Dendritic cell treated with granulocyte-macrophage colony-stimulating factor and Interleukin-4, amounts not matched to agents 40 ng/mL and 50 ng/mL, for 4 days (primary cell): ENCODE measurements at regions not wholly inside any gene's neighbourhood (a gene's known extent, or its start where the extent isn't known, plus 50 kb on each side); places are given as distances from the start of the nearest gene placed in this dataset.
A peak's percentile ranks its signal among the peaks of the same experiment; 100 is the strongest.

Experiments
- H3K27ac Mint-ChIP-seq: one replicate; pipeline ENCODE4 v1.8.0; 2022; ENCODE audit warnings: mild to moderate bottlenecking, mixed read lengths
- H3K27me3 Mint-ChIP-seq: one replicate; pipeline ENCODE4 v1.8.0; 2022; ENCODE audit warnings: mild to moderate bottlenecking, mixed read lengths
- H3K36me3 Mint-ChIP-seq: one replicate; pipeline ENCODE4 v1.8.0; 2022; ENCODE audit warnings: low read depth, mixed read lengths
- H3K4me1 Mint-ChIP-seq: one replicate; pipeline ENCODE4 v1.8.0; 2022; ENCODE audit warnings: low read depth, mixed read lengths
- H3K4me3 Mint-ChIP-seq: one replicate; pipeline ENCODE4 v1.8.0; 2022; ENCODE audit warnings: mild to moderate bottlenecking, moderate library complexity, mixed read lengths
- H3K9me3 Mint-ChIP-seq: one replicate; pipeline ENCODE4 v1.8.0; 2022; ENCODE audit warnings: mixed read lengths
- intact Hi-C: fragments of 100-400 bp; cut with micrococcal nuclease; formaldehyde crosslinking; loops from one replicate; pipeline ENCODE4 v1.15.0; 2022

DNA sequence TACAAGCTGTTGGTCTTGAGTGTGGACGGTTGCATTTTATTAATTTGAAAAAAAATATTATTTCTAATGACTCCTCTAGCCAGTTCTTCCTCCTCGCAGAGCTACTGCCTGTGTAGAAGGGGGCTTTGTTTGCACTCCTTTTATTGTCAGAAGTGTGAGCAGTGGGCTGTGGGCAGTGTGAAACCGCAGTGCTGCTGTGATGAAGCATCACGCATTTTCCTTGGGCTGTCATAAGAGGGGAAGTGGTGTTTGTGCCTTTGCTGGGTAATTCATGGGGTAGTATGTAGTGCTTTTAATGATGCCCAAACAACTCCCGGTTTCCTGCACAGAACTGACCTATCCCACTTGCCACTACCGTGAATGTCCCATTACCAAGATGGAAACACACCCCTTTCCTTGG is 357.3 kb downstream of the ZNF536 start:
- Mint-ChIP-seq H3K27ac (no peak overlapping the region), H3K9me3 (no peaks in the 10 kb centered on the region), H3K36me3 (no peaks in the 10 kb centered on the region), H3K4me3 (no peak overlapping the region), H3K27me3 (no peaks in the 10 kb centered on the region), H3K4me1 (no peaks in the 10 kb centered on the region)
- intact Hi-C loops = no loop called here

DNA sequence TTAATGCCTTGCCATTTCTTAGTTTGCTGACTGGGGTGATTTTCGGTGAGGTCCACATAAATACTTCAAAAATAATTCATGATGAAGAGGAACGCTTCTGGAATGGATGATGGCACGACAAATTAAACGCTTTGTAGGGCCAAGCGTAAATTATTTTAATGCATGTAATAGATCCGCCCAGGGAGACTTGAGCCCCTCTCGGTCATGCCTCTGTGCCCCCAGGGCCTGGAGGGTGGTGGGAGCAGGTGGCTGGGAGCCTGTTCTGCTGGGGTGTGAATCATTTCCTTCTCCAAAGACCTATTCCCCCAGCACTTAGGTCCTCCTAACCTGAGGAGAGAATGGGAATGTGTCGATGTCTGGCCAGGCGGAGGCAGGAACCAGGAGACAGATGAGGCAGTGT is 350.6 kb downstream of the ZNF536 start:
- H3K27ac Mint-ChIP-seq = no peak overlapping the region
- no peaks in the 10 kb centered on the region for H3K9me3 Mint-ChIP-seq
- no peak overlapping the region for H3K4me3 Mint-ChIP-seq
- H3K4me1 Mint-ChIP-seq = peaks cover 17% of the 10 kb centered on the region
- intact Hi-C loops = no loop called here
- peaks cover 11% of the 10 kb centered on the region for H3K27me3 Mint-ChIP-seq
- no peaks in the 10 kb centered on the region for H3K36me3 Mint-ChIP-seq

- Mint-ChIP-seq H3K4me3 (no peak overlapping the region), H3K4me1 (peaks cover 17% of the 10 kb centered on the region), H3K27ac (no peak overlapping the region), H3K9me3 (no peaks in the 10 kb centered on the region), H3K27me3 (peaks cover 11% of the 10 kb centered on the region), H3K36me3 (no peaks in the 10 kb centered on the region)
- intact Hi-C loops = no loop called here
Observed at GRCh38 chr19:30722186-30722585, 350.0 kb downstream of the ZNF536 start.

GRCh38 chr19:30719999-30720345 is 347.8 kb downstream of the ZNF536 start:
- intact Hi-C loops = no loop called here
- peak overlapping the region; percentile 76 for H3K4me3 Mint-ChIP-seq
- H3K9me3 Mint-ChIP-seq = no peaks in the 10 kb centered on the region
- H3K4me1 Mint-ChIP-seq = peaks cover 17% of the 10 kb centered on the region
- no peak overlapping the region for H3K27ac Mint-ChIP-seq
- H3K27me3 Mint-ChIP-seq = peaks cover 11% of the 10 kb centered on the region
- no peaks in the 10 kb centered on the region for H3K36me3 Mint-ChIP-seq

- Mint-ChIP-seq H3K9me3 (no peaks in the 10 kb centered on the region), H3K4me1 (peaks cover 17% of the 10 kb centered on the region), H3K27me3 (peaks cover 11% of the 10 kb centered on the region), H3K27ac (no peak overlapping the region), H3K4me3 (peak overlapping the region; percentile 76), H3K36me3 (no peaks in the 10 kb centered on the region)
- intact Hi-C loops = no loop called here
Observed at GRCh38 chr19:30719189-30719998, 347.2 kb downstream of the ZNF536 start.

DNA sequence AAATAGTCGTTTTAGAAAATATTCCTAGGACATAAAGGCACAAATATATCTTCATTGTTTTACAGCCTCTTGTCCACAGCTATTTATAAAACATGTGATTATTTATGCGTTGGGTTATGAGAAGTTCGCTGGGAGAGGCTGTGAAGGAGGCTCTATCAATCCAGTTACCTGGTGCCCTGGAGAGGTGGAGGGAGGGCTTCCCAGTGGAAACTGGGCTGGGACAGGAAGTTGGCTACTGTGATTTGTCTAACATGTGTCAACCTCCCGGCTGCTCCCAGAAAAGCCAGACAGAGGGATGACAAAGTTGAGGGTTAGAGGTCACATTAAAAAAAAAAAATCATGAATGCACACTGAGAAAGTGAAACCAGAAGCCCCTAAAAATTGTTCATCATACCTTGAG is 346.5 kb downstream of the ZNF536 start:
- Mint-ChIP-seq H3K27me3 (peaks cover 11% of the 10 kb centered on the region), H3K36me3 (no peaks in the 10 kb centered on the region), H3K27ac (no peak overlapping the region), H3K9me3 (no peaks in the 10 kb centered on the region), H3K4me1 (peaks cover 17% of the 10 kb centered on the region), H3K4me3 (no peak overlapping the region)
- intact Hi-C loops = no loop called here

GRCh38 chr19:30718014-30718413 is 345.8 kb downstream of the ZNF536 start:
- Mint-ChIP-seq H3K4me3 (no peak overlapping the region), H3K36me3 (no peaks in the 10 kb centered on the region), H3K9me3 (no peaks in the 10 kb centered on the region), H3K27ac (no peak overlapping the region), H3K4me1 (peaks cover 17% of the 10 kb centered on the region), H3K27me3 (peaks cover 12% of the 10 kb centered on the region)
- intact Hi-C loops = no loop called here

DNA sequence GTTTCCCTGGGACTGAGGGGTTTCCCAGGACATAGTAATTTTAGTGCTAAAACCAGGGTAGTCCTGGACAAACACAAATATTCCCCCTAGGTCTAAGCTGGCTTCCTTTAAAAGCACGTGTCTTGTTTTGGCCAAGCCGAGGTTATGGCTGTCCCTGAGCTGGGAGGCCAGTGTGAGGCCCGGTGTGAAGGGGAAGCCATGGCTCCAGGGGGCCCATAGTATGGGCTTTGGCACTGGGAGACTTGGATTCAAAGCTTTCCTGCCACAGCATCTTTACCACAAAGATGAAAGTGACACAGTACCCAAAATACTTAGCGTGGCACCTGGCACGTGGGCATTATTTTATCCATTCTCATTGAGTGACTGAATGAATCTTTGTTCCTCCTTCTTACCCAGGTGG is 345.2 kb downstream of the ZNF536 start:
- no peaks in the 10 kb centered on the region for H3K36me3 Mint-ChIP-seq
- H3K27me3 Mint-ChIP-seq = peaks cover 13% of the 10 kb centered on the region
- H3K9me3 Mint-ChIP-seq = no peaks in the 10 kb centered on the region
- intact Hi-C loops = no loop called here
- peaks cover 17% of the 10 kb centered on the region for H3K4me1 Mint-ChIP-seq
- H3K27ac Mint-ChIP-seq = no peak overlapping the region
- H3K4me3 Mint-ChIP-seq = no peak overlapping the region

DNA sequence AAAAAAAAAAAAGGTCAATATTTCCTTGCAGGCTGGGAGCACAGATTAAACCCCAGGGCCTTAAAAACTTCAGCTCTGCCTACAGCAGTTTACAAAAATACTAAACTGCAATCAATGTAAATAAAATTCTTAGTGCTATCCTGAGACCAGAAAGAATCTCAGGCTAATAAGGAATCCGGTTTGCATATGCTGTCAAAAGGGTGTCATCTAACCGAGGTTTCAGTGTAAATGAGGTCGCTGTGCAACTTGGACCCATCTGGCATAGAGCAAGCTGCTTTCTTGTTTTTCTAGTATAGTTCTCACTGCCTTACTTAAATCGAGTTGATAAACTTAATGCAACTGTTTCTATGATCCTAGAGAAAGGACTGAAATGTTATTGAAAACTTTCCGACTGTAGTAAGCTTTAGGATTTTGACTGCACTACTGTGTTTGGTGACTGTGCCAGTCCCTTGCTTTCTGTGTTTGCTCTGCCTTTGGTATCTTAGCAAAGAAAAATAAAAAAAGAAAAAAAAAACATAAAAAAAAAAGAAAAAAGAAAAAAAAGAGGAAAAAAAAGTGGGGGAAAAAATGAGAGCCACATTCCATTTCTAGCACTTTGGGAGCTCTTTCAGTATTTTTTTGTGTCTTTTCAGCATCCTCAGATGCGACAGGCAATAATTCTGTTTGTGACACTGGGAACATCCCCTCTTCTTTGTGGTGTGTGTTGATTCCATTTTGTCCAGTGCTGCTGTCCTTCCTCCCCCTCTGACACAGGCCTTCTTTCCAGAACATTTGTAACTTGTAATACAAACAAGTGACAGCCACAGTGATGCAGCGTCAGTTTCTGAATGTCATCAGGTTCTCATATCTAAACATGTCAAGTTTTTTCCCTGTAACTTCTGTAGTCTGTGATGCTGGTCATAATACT is 340.5 kb downstream of the ZNF536 start:
- H3K9me3 Mint-ChIP-seq = no peaks in the 10 kb centered on the region
- H3K4me1 Mint-ChIP-seq = no peaks in the 10 kb centered on the region
- intact Hi-C loops = no loop called here
- H3K27me3 Mint-ChIP-seq = peaks cover 24% of the 10 kb centered on the region
- H3K27ac Mint-ChIP-seq = no peak overlapping the region
- H3K4me3 Mint-ChIP-seq = no peak overlapping the region
- H3K36me3 Mint-ChIP-seq = no peaks in the 10 kb centered on the region

DNA sequence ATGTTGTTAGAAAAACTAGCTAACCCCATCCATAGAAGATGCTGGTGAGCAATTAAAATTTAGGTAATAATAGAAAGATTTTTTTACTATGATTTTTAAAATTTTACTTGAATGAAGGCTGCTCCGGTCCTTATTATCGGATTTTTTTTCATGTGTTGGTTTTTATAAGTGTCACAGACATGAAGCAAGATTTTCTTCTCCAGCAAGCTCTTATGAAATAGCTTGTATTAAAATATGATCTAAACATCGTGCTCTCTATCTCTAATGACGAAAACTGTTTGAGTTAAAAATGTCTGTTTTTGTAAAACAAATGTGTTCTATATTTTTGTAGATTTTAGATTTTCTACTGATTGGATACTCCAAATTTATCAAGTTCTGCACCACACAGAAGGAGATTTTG is 339.6 kb downstream of the ZNF536 start:
- Mint-ChIP-seq H3K36me3 (no peaks in the 10 kb centered on the region), H3K27me3 (peaks cover 24% of the 10 kb centered on the region), H3K4me1 (no peaks in the 10 kb centered on the region), H3K4me3 (no peak overlapping the region), H3K9me3 (no peaks in the 10 kb centered on the region), H3K27ac (no peak overlapping the region)
- intact Hi-C loops = no loop called here

GRCh38 chr19:30711296-30711695 is 339.1 kb downstream of the ZNF536 start:
- no peak overlapping the region for H3K27ac Mint-ChIP-seq
- no peaks in the 10 kb centered on the region for H3K36me3 Mint-ChIP-seq
- intact Hi-C loops = no loop called here
- peaks cover 24% of the 10 kb centered on the region for H3K27me3 Mint-ChIP-seq
- H3K9me3 Mint-ChIP-seq = no peaks in the 10 kb centered on the region
- no peak overlapping the region for H3K4me3 Mint-ChIP-seq
- H3K4me1 Mint-ChIP-seq = no peaks in the 10 kb centered on the region

DNA sequence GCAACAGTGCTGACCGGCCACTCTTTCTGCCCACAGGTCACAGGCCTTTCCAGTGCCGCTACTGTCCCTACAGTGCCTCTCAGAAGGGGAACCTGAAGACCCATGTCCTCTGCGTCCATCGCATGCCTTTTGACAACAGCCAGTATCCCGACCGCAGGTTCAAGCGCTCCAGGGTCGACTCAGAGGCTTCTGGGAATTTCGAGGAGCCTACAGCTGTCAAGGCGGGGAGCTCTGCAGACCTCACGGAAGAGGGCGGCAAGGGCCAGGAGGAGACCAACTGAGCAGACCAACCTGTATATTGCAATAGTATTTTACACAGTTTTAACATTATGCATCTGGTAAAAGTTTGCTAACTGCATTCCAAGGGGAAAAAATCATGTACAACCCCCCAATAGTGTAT is 338.5 kb downstream of the ZNF536 start:
- Mint-ChIP-seq H3K27ac (no peak overlapping the region), H3K27me3 (peaks cover 24% of the 10 kb centered on the region), H3K4me1 (no peaks in the 10 kb centered on the region), H3K9me3 (no peaks in the 10 kb centered on the region), H3K4me3 (no peak overlapping the region), H3K36me3 (no peaks in the 10 kb centered on the region)
- intact Hi-C loops = no loop called here

GRCh38 chr19:30708416-30709178 is 336.4 kb downstream of the ZNF536 start:
- H3K36me3 Mint-ChIP-seq = no peaks in the 10 kb centered on the region
- H3K27me3 Mint-ChIP-seq = peaks cover 24% of the 10 kb centered on the region
- intact Hi-C loops = no loop called here
- no peak overlapping the region for H3K4me3 Mint-ChIP-seq
- no peaks in the 10 kb centered on the region for H3K9me3 Mint-ChIP-seq
- H3K4me1 Mint-ChIP-seq = no peaks in the 10 kb centered on the region
- no peak overlapping the region for H3K27ac Mint-ChIP-seq

- intact Hi-C loops = no loop called here
- Mint-ChIP-seq H3K36me3 (no peaks in the 10 kb centered on the region), H3K27me3 (peaks cover 7% of the 10 kb centered on the region), H3K27ac (no peak overlapping the region), H3K9me3 (no peaks in the 10 kb centered on the region), H3K4me1 (no peaks in the 10 kb centered on the region), H3K4me3 (no peak overlapping the region)
Observed at GRCh38 chr19:30704771-30705330, 332.7 kb downstream of the ZNF536 start.
